RCC 7860 (cell line): ENCODE measurements at regions not wholly inside any gene's neighbourhood (a gene's known extent, or its start where the extent isn't known, plus 50 kb on each side); places are given as distances from the start of the nearest gene placed in this dataset.

Experiments
- DNase-seq: peaks from one replicate; pipeline ENCODE4 v3.0.0-alpha.2; 2015; ENCODE audit warnings: low spot score
- FAIRE-seq: peaks from 2 replicates; lab custom pipeline; 2012; peaks lifted over from hg19 to GRCh38; lab: Jason Lieb, UNC

- no peak for FAIRE-seq
- DNase-seq: no peak
Observed at GRCh38 chr10:62734781-62735463, 69.6 kb upstream of the ADO start.

- peak; percentile 51 for DNase-seq
- peak; percentile 59 for FAIRE-seq
Observed at GRCh38 chr10:62735464-62736167, 68.9 kb upstream of the ADO start.

- no peak for DNase-seq
- no peak for FAIRE-seq
Observed at GRCh38 chr10:62736168-62736546, 68.4 kb upstream of the ADO start.

- FAIRE-seq (no peak), DNase-seq (no peak)
Observed at GRCh38 chr10:62738916-62739315, 65.6 kb upstream of the ADO start.

- FAIRE-seq (no peak), DNase-seq (no peak)
Observed at GRCh38 chr10:62740885-62741745, 63.4 kb upstream of the ADO start.

GRCh38 chr10:62741996-62742395, 62.5 kb upstream of the ADO start:
- no peak for DNase-seq
- FAIRE-seq: no peak

- no peak for DNase-seq
- FAIRE-seq: no peak
Observed at GRCh38 chr10:62742536-62743061, 61.9 kb upstream of the ADO start.

GRCh38 chr10:62744136-62744535, 60.4 kb upstream of the ADO start:
- FAIRE-seq: peak; percentile 71
- peak; percentile 69 for DNase-seq

GRCh38 chr10:62745581-62745980, 58.9 kb upstream of the ADO start:
- no peak for FAIRE-seq
- DNase-seq: no peak

- no peak for FAIRE-seq
- no peak for DNase-seq
Observed at GRCh38 chr10:62746951-62747729, 57.4 kb upstream of the ADO start.

GRCh38 chr10:62748386-62748785, 56.1 kb upstream of the ADO start:
- DNase-seq (no peak), FAIRE-seq (no peak)

GRCh38 chr10:62749093-62749683, 55.3 kb upstream of the ADO start:
- FAIRE-seq (no peak), DNase-seq (no peak)
